Ishikawa (cell line): ENCODE measurements at regions not wholly inside any gene's neighbourhood (a gene's known extent, or its start where the extent isn't known, plus 50 kb on each side); places are given as distances from the start of the nearest gene placed in this dataset.

Experiments used
- CEBPB ChIP-seq: IDR thresholded peaks from 2 replicates; pipeline ENCODE4 v1.6.1; 2012
- CREB1 ChIP-seq: IDR thresholded peaks from 2 replicates; pipeline ENCODE4 v1.6.1; 2012; ENCODE audit warnings: low read depth
- EGR1 ChIP-seq: IDR thresholded peaks from 2 replicates; pipeline ENCODE4 v1.6.1; 2012
- EP300 ChIP-seq: IDR thresholded peaks from 2 replicates; pipeline ENCODE4 v1.6.1; 2012; ENCODE audit warnings: borderline replicate concordance
- FOXM1 ChIP-seq: IDR thresholded peaks from 2 replicates; pipeline ENCODE4 v1.6.1; 2012; ENCODE audit warnings: low read depth, borderline replicate concordance
- MAX ChIP-seq: IDR thresholded peaks from 2 replicates; pipeline ENCODE4 v1.6.1; 2012
- NFIC ChIP-seq: IDR thresholded peaks from 2 replicates; pipeline ENCODE4 v1.6.1; 2012
- RAD21 ChIP-seq: IDR thresholded peaks from 2 replicates; pipeline ENCODE4 v1.6.1; 2012; ENCODE audit warnings: low read depth
- REST ChIP-seq: IDR thresholded peaks from 2 replicates; pipeline ENCODE4 v1.6.1; 2012; ENCODE audit warnings: low read depth, mild to moderate bottlenecking
- TAF1 ChIP-seq: IDR thresholded peaks from 2 replicates; pipeline ENCODE4 v1.6.1; 2012; ENCODE audit warnings: low read depth, mild to moderate bottlenecking
- TCF12 ChIP-seq: IDR thresholded peaks from 2 replicates; pipeline ENCODE4 v1.6.1; 2012; ENCODE audit warnings: low read depth
- TEAD4 ChIP-seq: IDR thresholded peaks from 2 replicates; pipeline ENCODE4 v1.6.1; 2012
- USF1 ChIP-seq: IDR thresholded peaks from 2 replicates; pipeline ENCODE4 v1.6.1; 2012
- YY1 ChIP-seq: IDR thresholded peaks from 2 replicates; pipeline ENCODE4 v1.6.1; 2012; ENCODE audit warnings: low read depth
- ZBTB7A ChIP-seq: IDR thresholded peaks from 2 replicates; pipeline ENCODE4 v1.6.1; 2012; ENCODE audit warnings: low read depth

- TF ChIP-seq FOXM1: no peak
Observed at GRCh38 chr2:180336550-180336949, 329.5 kb upstream of the CWC22 start.

GRCh38 chr2:180334514-180334913 lies 327.4 kb upstream of the CWC22 start:
- TF ChIP-seq USF1 (no peak), ZBTB7A (no peak), EP300 (no peak), REST (no peak), MAX (no peak), NFIC (no peak), TAF1 (no peak), YY1 (no peak), CREB1 (no peak)

- TF ChIP-seq FOXM1 (no peak), EP300 (no peak), REST (no peak), NFIC (no peak), TEAD4 (no peak), CEBPB (no peak), USF1 (no peak), CREB1 (no peak), EGR1 (no peak), TCF12 (no peak), TAF1 (no peak), YY1 (no peak), RAD21 (no peak)
Observed at GRCh38 chr2:180328795-180329422, 321.8 kb upstream of the CWC22 start.

- no peak for TF ChIP-seq CREB1
- no peak for TF ChIP-seq NFIC
- no peak for TF ChIP-seq EP300
- no peak for TF ChIP-seq TEAD4
- TF ChIP-seq RAD21: no peak
- no peak for TF ChIP-seq FOXM1
- no peak for TF ChIP-seq CEBPB
- no peak for TF ChIP-seq TAF1
- TF ChIP-seq TCF12: no peak
- no peak for TF ChIP-seq YY1
- no peak for TF ChIP-seq EGR1
- TF ChIP-seq MAX: no peak
- TF ChIP-seq USF1: no peak
- TF ChIP-seq ZBTB7A: no peak
- no peak for TF ChIP-seq REST
Observed at GRCh38 chr2:180327185-180327584, 320.1 kb upstream of the CWC22 start.
